Right renal cortex interstitium (tissue), 3 donors: ENCODE measurements at regions not wholly inside any gene's neighbourhood (a gene's known extent, or its start where the extent isn't known, plus 50 kb on each side); places are given as distances from the start of the nearest gene placed in this dataset.

Experiments
- DNase-seq, 3 donors: peaks; one replicate each; pipeline ENCODE4 v3.0.0-alpha.2; 2013; ENCODE audit warnings: low read depth in 3 of 3, low spot score in 2 of 3

DNA sequence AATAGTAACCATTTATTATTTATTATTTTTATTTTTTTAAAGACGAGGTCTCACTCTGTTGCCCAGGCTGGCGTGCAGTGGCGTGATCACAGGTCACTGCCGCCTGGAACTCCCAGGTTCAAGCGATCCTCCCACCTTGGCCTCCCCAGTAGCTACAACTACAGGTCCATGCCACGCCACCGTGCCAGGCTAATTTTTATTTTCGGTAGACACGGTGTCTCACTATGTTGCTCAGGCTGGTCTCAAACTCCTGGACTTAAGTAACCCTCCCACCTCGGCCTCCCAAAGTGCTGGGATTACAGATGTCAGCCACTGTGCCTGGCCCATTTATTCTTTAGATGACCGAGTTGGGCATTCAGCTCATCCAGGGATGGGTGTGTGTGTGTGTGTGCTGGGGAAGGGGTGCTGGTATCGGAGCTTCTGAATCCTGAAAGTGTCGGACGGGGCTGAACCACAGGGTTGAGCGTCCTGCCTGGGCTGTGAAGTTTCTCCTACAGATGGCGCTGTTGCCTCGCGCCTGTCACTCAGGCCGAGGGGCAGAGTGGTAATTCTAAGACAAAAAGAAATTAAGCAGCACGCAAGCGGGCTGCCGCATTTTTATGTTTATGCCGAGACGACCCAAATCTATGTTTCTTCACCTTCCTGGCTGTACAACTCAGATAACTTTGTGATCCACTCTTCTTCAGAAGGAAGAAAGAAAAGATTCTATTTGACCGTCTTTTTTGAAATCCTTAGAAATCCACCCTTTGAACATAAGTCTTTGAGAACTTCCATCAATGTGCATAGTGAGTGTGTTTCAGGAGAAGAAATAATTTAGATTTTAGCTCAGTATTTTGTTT lies 252.8 kb downstream of the CDH26 start:
- DNase-seq: peak; percentile 36 to 42 (median 40)

DNA sequence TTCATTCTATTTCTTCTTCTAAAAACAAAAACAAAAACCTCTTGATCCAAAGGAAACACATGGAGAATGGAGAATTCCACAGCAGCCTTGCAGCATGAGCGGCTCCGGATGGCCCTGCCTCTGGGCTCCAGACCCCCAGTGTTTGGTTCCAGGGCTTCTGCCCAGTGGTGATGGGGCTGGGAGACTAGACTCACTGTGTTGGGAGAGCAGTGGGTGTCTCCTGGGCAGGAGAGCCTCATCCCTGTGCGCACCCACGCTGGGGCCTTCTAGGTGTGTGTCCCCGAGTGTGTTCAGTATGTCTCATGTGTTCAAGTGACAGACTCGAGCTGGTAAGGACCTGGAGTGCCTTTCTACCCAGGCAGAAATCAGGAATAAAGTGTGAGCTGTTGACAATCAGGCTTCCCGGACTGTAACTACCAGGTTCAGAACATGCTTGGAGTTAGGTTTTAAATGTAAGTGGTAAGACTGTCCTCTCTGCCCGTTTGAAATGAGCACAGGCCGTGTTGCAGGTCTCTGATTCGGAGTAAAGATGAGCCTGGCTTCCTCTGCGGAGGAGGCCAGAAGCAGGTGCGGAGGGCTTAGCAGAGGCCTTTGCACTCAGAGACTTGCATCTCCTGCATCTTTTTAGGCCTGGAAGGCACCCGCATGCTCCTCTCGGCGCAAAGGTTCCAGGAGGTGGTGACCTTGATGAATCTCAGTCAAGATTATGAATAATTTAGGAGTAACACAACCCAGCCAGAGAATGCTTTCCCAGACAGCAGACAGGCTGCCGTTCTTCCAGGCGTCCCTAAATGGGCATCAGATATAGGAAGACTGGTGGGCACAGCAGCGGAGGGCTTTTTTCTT lies 253.6 kb downstream of the CDH26 start:
- DNase-seq: no peak

DNA sequence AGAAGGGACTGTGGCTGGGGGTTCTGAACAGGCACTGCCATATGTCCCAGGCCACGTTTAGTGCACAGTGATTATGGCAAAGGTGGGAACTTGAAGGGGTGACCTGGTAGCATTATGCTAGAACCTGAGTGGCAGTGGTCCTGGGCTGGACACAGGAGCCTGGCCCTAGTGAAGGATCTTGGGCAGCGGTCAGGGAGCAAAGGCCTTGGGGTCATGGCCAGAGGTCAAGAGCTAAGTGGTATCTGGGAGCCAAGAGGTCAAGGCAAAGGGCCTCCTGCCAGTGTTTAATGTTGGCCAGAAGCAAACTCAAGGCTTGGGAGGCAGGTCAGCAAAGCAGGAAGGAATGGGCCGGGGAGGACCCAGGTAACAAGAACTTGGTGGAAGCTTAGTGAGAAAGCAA lies 254.5 kb downstream of the CDH26 start:
- DNase-seq: no peak

DNA sequence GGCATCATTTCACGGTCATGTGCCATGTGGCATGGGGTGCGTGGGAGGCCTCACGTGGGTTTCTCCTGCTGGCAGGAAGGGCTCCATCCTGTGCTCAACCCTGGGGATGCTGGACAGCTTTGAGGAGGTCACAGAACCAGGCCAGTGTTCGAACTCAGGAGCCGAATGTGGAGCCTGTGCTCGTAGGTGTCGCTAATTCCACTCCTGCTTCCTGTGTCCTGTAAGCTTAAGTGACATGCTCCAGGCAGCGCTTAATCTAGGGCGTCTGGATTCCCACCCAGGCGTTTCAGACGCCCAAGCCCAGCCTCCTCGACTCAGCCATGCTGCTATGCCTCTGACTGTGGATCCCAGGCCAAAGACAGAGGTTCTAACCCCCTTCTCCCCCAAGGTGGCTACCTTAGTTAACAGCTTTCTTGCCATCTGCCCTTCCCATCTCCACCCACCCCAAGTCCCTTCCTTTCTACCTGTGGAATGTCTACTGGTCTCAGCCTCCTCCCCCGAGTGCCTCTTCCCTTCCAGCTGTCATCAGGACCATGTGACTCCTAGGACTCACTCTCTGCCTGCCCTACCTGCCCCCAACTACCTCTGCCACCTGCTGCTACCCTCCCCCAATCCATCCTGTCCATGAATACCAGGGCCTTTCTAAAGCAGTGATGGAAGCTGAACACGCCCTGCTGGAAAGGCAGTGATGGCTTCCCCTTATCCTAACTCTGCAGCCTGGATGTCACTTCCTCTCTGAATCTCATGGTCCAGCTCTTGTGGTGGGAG lies 255.1 kb downstream of the CDH26 start:
- no peak for DNase-seq

GRCh38 chr20:60214901-60215815 lies 256.9 kb downstream of the CDH26 start:
- no peak for DNase-seq

GRCh38 chr20:60215816-60216730 lies 257.9 kb downstream of the CDH26 start:
- DNase-seq: no peak

DNA sequence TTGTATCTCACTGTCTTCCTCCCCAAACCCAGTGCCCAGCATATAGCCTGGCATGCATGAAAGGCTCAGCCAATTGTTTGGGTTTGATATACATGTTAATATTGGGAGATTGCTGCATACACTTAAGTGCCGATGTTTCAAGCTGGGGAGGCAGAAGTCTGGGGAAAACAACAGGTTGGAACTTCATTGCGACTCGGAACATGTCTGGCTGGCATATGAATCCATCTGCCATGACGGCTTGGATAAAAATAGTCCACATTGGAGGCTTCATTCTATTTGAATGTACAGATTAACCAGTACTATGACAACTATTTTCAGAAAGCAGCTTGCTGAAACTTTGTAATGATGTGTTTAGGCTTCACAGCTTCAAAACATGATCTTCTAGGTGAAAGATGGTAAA lies 261.0 kb downstream of the CDH26 start:
- DNase-seq: no peak

DNA sequence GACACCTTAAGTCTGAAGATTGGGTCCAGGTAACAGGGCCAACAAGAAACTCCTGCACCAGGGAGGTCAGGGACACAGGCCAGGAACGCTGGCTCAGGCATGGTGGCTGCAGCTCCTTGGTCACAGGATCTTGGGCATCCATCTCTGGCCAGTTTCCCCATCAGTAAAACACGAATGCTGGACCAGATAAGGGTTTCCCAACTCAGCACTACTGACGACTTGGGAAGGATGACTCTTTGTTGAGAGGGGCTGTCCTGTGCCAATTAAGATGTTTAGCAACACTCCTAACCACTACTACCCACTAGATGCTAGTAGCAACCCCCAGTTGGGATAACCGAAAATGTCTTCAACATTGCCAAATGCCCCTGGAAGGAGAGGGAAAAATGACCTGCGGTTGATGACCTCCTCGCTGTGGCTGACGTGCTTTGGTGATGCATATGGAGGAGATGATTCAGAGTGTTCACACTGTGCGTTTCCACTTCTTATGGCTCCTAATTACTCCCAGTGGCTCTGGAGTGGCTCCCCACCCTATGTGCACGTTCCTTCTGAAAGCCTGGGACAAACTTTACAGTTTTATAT lies 261.9 kb downstream of the CDH26 start:
- no peak for DNase-seq

GRCh38 chr20:60220706-60221105 lies 262.5 kb downstream of the CDH26 start:
- no peak for DNase-seq

DNA sequence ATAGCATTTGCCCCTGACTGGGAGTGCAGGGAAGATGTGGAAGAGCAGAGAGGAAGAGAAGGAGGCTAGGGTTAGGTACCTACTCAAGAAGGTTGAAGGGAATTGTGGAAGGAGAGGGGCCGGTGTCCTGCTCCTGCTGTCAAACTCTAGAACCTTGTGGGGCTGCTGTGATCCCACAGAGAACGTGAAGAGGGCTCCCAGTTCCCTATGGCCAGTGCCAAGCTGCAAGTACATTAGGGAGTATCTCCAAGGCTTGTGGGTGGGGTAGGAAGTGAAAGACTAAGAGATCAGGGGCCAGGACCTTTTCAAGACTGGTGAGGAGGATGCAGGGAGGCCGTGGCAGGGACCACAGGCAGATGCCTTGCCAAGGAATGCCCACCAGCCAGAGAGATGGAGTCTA lies 263.4 kb downstream of the CDH26 start:
- no peak for DNase-seq

- no peak for DNase-seq
These were observed 264.3 kb downstream of the CDH26 start for GRCh38 chr20:60222497-60222896.

GRCh38 chr20:60223174-60223573 lies 265.0 kb downstream of the CDH26 start:
- DNase-seq: no peak

DNA sequence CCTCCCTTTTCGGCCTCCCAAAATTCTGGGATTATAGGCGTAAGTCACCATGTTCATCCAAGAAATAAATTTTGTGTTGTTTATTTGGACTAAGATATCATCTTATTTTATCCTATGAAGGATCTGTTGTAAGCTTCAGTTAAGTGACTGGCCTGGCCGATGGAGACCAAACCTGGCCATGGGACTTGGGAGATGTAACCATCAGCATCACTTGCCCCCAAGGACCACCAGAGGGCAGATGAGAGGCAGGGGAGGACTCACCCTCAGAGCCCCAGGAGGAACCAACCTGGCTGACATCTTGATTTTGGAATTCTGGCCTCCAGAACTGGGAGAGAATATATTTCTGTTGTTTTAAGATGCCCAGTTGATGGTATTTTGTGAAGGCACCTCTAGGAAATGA lies 266.7 kb downstream of the CDH26 start:
- DNase-seq: no peak

GRCh38 chr20:60228255-60228654 lies 270.0 kb downstream of the CDH26 start:
- DNase-seq: no peak

GRCh38 chr20:60232380-60232779 lies 274.2 kb downstream of the CDH26 start:
- no peak for DNase-seq

GRCh38 chr20:60233018-60233630 lies 274.9 kb downstream of the CDH26 start:
- peak; percentile 5 to 46 (median 10) for DNase-seq

GRCh38 chr20:60236613-60237012 lies 278.4 kb downstream of the CDH26 start:
- DNase-seq: no peak

- no peak for DNase-seq
These were observed 279.8 kb downstream of the CDH26 start for GRCh38 chr20:60237981-60238380.
